ENCODE measurements at regions not wholly inside any gene's neighbourhood (a gene's known extent, or its start where the extent isn't known, plus 50 kb on each side); places are given as distances from the start of the nearest gene placed in this dataset.

DNA sequence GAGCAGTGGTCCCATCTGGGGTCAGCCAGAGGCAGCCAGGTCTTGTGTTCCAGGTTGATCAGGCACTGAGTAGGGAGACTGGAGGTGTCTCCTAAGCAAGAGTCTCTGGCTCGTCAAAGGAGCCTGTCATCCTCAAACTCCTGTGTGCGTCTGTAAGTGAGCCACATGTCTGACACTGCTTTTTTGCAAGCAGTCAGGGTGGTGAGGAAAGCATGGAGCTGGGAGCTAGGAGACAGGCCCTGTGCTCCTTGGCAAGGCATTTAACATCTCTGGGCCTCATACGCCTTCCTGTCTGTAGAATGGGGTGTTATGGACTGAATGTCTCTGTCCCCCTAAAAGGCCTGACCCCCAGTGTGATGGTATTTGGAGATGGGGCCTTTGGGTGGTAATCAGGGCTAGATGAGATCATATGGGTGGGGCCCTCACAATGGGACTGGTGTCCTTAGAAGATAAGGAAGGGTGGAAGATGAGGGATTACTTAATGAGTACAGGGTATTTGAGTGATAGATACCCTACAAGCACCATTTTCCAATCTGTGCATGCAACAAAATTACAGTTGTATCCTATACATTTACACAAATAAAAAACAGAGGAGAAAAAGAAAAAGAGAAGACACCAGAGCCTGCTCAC lies 53.0 kb downstream of the ARL6IP4 start:
- H3K9me3 ChIP-seq (ENCODE audit: control insufficient read depth in 2 of 2, low read length in 2 of 2) = no peaks in the 10 kb centered on the region
- H3K36me3 ChIP-seq (ENCODE audit: control insufficient read depth in 2 of 2, insufficient read depth in 2 of 2, low read length in 2 of 2) = peaks cover 0 to 9% of the 10 kb centered on the region in 2 donors
- H3K4me1 ChIP-seq (ENCODE audit: control insufficient read depth in 2 of 2, insufficient read depth in 2 of 2, low read length in 2 of 2) = no peaks in the 10 kb centered on the region
- H3K4me3 ChIP-seq (ENCODE audit: low read length in 2 of 2) = no peak overlapping the region
- H3K27me3 ChIP-seq (ENCODE audit: control insufficient read depth in 2 of 2, insufficient read depth in 2 of 2, low read length in 2 of 2) = no peaks in the 10 kb centered on the region
- no peak overlapping the region for H3K9ac ChIP-seq (ENCODE audit: low read depth in 1 of 2, low read length in 2 of 2)
- no peak overlapping the region for H3K27ac ChIP-seq (ENCODE audit: low read depth in 2 of 2, low read length in 2 of 2)

DNA sequence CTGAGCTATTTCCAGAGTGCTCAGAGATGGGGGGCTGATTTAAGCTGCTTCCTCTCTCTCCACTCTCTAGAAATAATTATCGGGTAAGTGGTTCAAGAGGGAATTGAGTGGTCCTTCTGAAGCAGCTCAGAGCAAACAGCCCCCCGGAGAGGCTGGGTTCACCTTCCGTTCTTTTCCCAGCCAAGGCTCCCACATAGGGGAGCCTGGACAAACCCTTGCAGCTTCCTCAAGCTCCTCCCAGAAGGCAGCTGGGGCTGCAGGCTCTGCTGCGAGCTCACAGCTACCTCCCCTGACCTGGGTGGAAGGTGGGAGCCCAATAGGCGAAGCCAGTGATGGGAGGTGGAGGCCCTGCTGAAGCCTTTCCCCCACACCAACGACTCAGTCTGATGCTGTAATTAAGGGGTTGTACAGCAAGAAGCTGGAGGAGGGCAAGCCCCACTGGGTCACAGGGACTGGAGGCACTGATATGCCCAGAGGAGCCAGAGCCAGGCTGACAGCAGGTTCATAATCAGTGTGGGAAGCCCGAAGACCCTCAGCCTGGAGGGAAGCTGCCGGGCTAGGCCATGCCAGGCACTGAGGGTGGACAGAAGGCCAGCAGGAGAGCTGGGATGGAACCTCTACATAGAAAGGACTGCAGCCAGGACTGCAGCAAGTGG lies 52.4 kb downstream of the ARL6IP4 start:
- no peaks in the 10 kb centered on the region for H3K4me1 ChIP-seq (ENCODE audit: control insufficient read depth in 2 of 2, insufficient read depth in 2 of 2, low read length in 2 of 2)
- no peak overlapping the region for H3K9ac ChIP-seq (ENCODE audit: low read depth in 1 of 2, low read length in 2 of 2)
- H3K27me3 ChIP-seq (ENCODE audit: control insufficient read depth in 2 of 2, insufficient read depth in 2 of 2, low read length in 2 of 2) = no peaks in the 10 kb centered on the region
- H3K27ac ChIP-seq (ENCODE audit: low read depth in 2 of 2, low read length in 2 of 2) = no peak overlapping the region
- no peaks in the 10 kb centered on the region for H3K9me3 ChIP-seq (ENCODE audit: control insufficient read depth in 2 of 2, low read length in 2 of 2)
- H3K4me3 ChIP-seq (ENCODE audit: low read length in 2 of 2) = no peak overlapping the region
- peaks cover 0 to 9% of the 10 kb centered on the region in 2 donors for H3K36me3 ChIP-seq (ENCODE audit: control insufficient read depth in 2 of 2, insufficient read depth in 2 of 2, low read length in 2 of 2)

All from mucosa of rectum (tissue), 2 donors.